Muscle layer of duodenum (tissue), 2 donors: ENCODE measurements at regions not wholly inside any gene's neighbourhood (a gene's known extent, or its start where the extent isn't known, plus 50 kb on each side); places are given as distances from the start of the nearest gene placed in this dataset.

ENCODE experiments used
- H3K27ac ChIP-seq: one replicate; pipeline ENCODE4 v1.7.0; 2013; ENCODE audit warnings: mild to moderate bottlenecking, low read length
- H3K27me3 ChIP-seq: one replicate; pipeline ENCODE4 v1.7.0; 2013; ENCODE audit warnings: low read depth, mild to moderate bottlenecking, control low read depth, low read length
- H3K36me3 ChIP-seq, 2 donors: one replicate each; pipeline ENCODE4 v1.7.0; 2013; ENCODE audit warnings: low read length in 2 of 2, control low read depth in 1 of 2, mild to moderate bottlenecking in 1 of 2; ENCODE audit not compliant: insufficient read depth in 2 of 2, control insufficient read depth in 1 of 2
- H3K4me1 ChIP-seq, 2 donors: one replicate each; pipeline ENCODE4 v1.7.0; 2013; ENCODE audit warnings: low read length in 2 of 2, mild to moderate bottlenecking in 2 of 2, control low read depth in 1 of 2, moderate library complexity in 1 of 2; ENCODE audit not compliant: insufficient read depth in 2 of 2, control insufficient read depth in 1 of 2
- H3K4me3 ChIP-seq, 2 donors: one replicate each; pipeline ENCODE4 v1.7.0; 2013; ENCODE audit warnings: low read length in 2 of 2, low read depth in 1 of 2, mild to moderate bottlenecking in 1 of 2
- H3K9me3 ChIP-seq, 2 donors: one replicate each; pipeline ENCODE4 v1.7.0; 2013; ENCODE audit warnings: low read length in 2 of 2, control low read depth in 1 of 2, mild to moderate bottlenecking in 1 of 2; ENCODE audit not compliant: control insufficient read depth in 1 of 2
- donor health status: healthy.

- Histone ChIP-seq H3K4me3 (no peak overlapping the region), H3K4me1 (peaks cover 0 to 6% of the 10 kb centered on the region in 2 donors), H3K27ac (no peak overlapping the region), H3K36me3 (no peaks in the 10 kb centered on the region), H3K9me3 (peaks cover 7 to 9% of the 10 kb centered on the region in 2 donors), H3K27me3 (no peaks in the 10 kb centered on the region)
These were observed 438.1 kb upstream of the ST6GAL2 start for GRCh38 chr2:107323946-107324565.

- Histone ChIP-seq H3K27me3 (no peaks in the 10 kb centered on the region), H3K4me3 (no peak overlapping the region), H3K4me1 (peaks cover 0 to 6% of the 10 kb centered on the region in 2 donors), H3K36me3 (no peaks in the 10 kb centered on the region), H3K9me3 (peaks cover 7 to 9% of the 10 kb centered on the region in 2 donors), H3K27ac (peak overlapping the region; percentile 16)
These were observed 440.2 kb upstream of the ST6GAL2 start for GRCh38 chr2:107325981-107326786.

DNA sequence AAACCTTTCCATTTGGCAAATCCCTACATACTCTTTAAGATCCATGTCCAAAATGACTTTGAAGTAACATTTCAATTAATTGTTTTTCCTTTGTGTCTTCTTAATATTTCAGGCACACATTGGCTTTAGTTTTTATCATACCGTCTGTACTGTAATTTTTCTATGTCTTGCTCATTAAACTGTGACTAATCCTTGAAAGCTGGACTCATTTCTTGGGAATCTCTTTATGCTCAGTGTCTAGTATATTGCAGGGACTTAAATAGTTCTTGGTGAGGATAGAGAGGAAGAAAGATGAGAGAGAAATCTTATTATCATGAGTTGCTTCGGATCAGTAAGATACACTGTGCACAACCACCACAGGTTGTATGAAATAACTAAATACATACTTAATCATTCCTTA is 448.3 kb upstream of the ST6GAL2 start:
- peaks cover 0 to 8% of the 10 kb centered on the region in 2 donors for H3K4me1 ChIP-seq
- no peak overlapping the region for H3K27ac ChIP-seq
- H3K27me3 ChIP-seq = no peaks in the 10 kb centered on the region
- H3K4me3 ChIP-seq = no peak overlapping the region
- no peaks in the 10 kb centered on the region for H3K36me3 ChIP-seq
- H3K9me3 ChIP-seq = peaks cover 0 to 2% of the 10 kb centered on the region in 2 donors

GRCh38 chr2:107336526-107336925 is 450.6 kb upstream of the ST6GAL2 start:
- Histone ChIP-seq H3K4me3 (no peak overlapping the region), H3K27ac (no peak overlapping the region), H3K27me3 (no peaks in the 10 kb centered on the region), H3K9me3 (peaks cover 0 to 5% of the 10 kb centered on the region in 2 donors), H3K4me1 (peaks cover 0 to 8% of the 10 kb centered on the region in 2 donors), H3K36me3 (no peaks in the 10 kb centered on the region)

DNA sequence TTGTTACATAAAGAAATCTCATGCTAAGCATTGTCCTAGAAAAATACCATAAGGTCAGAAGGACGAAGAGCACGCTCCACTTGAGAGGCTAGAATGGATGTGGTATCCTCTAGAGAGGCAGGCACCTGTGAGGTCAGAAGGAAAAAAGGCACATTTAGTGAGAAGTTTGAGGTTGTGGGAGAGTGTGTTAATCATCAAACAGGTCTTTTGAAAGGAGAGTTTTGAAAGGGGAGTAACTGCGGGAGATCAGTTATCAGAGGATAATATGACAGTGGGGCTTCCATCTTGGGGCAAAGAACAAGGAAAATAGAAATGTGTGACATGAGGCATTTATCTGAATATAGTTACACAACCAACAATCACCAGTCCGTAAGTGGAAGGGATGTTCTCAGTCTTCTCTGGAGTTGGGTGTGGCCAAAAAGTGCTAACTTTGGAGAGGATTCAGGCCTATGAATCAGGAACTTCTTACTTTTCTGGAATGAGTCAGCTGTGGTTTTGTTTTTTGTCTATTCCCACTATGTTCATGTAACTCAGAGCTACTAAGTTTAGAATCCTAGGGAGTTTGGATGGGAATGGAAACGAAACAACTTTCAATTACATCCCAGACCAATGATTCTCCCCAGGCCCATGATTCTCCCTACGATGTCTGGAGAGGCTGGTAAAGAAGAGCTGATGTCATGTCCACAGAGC is 451.4 kb upstream of the ST6GAL2 start:
- H3K27me3 ChIP-seq = no peaks in the 10 kb centered on the region
- peaks cover under 1 to 4% of the 10 kb centered on the region in 2 donors for H3K9me3 ChIP-seq
- no peak overlapping the region for H3K4me3 ChIP-seq
- peaks cover 0 to 8% of the 10 kb centered on the region in 2 donors for H3K4me1 ChIP-seq
- no peaks in the 10 kb centered on the region for H3K36me3 ChIP-seq
- peak overlapping the region; percentile 24 for H3K27ac ChIP-seq

DNA sequence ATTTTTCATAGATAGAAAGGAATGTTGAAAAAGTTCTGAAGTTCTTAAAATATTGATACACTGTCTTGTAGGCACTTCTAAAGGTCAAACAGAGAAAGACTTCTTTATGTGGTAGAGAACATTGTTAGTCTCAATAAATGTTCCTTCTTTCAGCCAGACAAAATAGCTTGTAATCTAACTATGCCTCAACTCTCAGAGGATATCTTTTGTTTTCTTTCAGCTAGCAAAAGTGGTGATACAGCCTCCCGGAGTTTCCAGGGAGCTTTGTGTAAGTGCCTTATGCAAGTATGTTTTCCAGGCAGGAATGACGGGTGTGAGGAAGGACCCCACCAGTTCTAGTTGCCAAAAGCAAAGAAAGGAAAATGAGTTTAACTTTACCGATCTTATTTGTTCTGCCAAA is 452.1 kb upstream of the ST6GAL2 start:
- no peak overlapping the region for H3K27ac ChIP-seq

DNA sequence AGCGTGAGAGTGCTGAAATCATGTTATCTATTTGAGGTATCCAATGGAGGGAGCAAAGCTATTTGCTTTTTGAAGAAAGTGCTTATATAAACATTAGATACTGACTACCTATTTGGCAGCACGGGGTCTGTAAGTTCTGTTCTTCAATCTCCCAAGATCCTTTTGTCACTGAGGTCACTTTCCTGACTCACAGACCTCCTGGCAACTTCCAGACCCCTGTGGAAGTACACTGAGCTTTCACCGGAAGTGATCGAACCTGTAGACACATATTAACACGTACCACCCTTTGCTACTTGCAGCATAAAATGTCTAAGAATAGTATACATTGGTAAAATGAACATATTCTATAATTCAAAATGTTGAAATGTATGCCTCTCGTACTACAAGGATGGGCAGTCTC is 452.6 kb upstream of the ST6GAL2 start:
- Histone ChIP-seq H3K9me3 (peaks cover 3 to 9% of the 10 kb centered on the region in 2 donors), H3K27ac (no peak overlapping the region), H3K4me3 (no peak overlapping the region), H3K27me3 (no peaks in the 10 kb centered on the region), H3K36me3 (no peaks in the 10 kb centered on the region), H3K4me1 (peaks cover 0 to 8% of the 10 kb centered on the region in 2 donors)

More for the DNA sequence above, 452.1 kb upstream of the ST6GAL2 start:
- Histone ChIP-seq H3K4me3 (no peak overlapping the region), H3K9me3 (peaks cover 3 to 9% of the 10 kb centered on the region in 2 donors), H3K4me1 (peaks cover 0 to 8% of the 10 kb centered on the region in 2 donors), H3K27me3 (no peaks in the 10 kb centered on the region), H3K36me3 (no peaks in the 10 kb centered on the region)

DNA sequence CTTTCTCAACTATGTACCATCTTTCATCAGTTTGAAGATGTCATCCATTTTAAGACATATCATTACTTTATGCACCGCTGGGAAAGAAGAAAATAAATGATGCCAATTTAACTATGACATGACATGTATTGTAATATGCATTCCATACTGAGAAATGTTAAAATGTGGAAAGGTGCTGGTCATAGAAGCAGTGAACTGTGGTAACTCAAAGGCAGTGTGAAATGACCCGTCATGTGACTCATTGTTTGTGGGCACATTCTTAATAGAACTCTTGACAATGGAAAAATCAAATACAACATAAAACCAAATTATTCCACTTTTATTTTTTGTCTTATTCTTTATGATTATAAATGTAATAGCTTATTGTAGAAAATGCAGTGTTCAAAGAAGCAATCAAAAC is 455.0 kb upstream of the ST6GAL2 start:
- H3K27me3 ChIP-seq = no peaks in the 10 kb centered on the region
- no peak overlapping the region for H3K4me3 ChIP-seq
- no peak overlapping the region for H3K27ac ChIP-seq
- H3K4me1 ChIP-seq = peaks cover 0 to 8% of the 10 kb centered on the region in 2 donors
- no peaks in the 10 kb centered on the region for H3K36me3 ChIP-seq
- H3K9me3 ChIP-seq = peaks cover 3 to 9% of the 10 kb centered on the region in 2 donors

- H3K4me3 ChIP-seq = no peak overlapping the region
- no peaks in the 10 kb centered on the region for H3K4me1 ChIP-seq
- H3K27ac ChIP-seq = no peak overlapping the region
- H3K27me3 ChIP-seq = no peaks in the 10 kb centered on the region
- peaks cover 0 to 6% of the 10 kb centered on the region in 2 donors for H3K9me3 ChIP-seq
- H3K36me3 ChIP-seq = no peaks in the 10 kb centered on the region
These were observed 463.4 kb upstream of the ST6GAL2 start for GRCh38 chr2:107349329-107349728.

DNA sequence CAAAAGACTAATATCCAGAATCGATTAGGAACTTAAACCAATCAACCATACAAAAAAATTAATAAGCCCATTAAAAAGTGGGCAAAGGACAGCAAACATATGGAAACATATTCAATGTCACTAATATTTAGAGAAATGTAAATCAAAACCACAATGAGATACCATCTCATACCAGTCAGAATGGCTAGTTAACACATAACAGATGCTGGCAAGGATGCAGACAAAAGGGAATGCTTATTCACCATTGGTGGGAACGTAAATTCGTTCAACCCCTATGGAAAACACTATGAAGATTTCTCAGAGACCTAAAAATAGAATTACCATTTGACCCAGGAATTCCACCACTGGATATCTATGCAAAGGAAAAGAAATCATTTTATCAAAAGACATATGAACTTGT is 468.2 kb upstream of the ST6GAL2 start:
- Histone ChIP-seq H3K4me1 (no peaks in the 10 kb centered on the region), H3K4me3 (no peak overlapping the region), H3K36me3 (no peaks in the 10 kb centered on the region), H3K9me3 (peaks cover 0 to 6% of the 10 kb centered on the region in 2 donors), H3K27ac (no peak overlapping the region), H3K27me3 (no peaks in the 10 kb centered on the region)

DNA sequence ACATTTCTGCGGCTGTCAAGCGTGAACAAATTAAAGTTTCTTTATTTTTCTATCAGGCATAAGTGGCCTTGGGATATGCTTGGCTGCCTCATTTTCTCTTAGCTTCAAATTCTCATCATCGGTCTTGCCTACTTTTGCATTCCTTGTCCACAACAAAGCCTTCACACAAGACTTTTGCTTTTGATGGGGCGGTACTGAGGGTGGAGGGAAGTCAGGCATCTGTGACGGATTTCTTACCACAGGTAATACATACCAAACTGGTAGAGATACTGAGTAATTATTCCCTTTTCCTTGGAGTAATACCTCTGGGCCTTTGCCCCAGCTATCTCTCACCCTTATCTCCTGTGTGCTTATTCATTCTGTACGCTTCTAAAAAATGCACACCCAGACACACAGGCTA is 468.3 kb upstream of the RGPD4 start:
- no peak overlapping the region for H3K4me3 ChIP-seq
- no peaks in the 10 kb centered on the region for H3K9me3 ChIP-seq
- H3K4me1 ChIP-seq = no peaks in the 10 kb centered on the region
- no peaks in the 10 kb centered on the region for H3K27me3 ChIP-seq
- no peak overlapping the region for H3K27ac ChIP-seq
- H3K36me3 ChIP-seq = no peaks in the 10 kb centered on the region
